ENCODE measurements at regions not wholly inside any gene's neighbourhood (a gene's known extent, or its start where the extent isn't known, plus 50 kb on each side); places are given as distances from the start of the nearest gene placed in this dataset.

DNA sequence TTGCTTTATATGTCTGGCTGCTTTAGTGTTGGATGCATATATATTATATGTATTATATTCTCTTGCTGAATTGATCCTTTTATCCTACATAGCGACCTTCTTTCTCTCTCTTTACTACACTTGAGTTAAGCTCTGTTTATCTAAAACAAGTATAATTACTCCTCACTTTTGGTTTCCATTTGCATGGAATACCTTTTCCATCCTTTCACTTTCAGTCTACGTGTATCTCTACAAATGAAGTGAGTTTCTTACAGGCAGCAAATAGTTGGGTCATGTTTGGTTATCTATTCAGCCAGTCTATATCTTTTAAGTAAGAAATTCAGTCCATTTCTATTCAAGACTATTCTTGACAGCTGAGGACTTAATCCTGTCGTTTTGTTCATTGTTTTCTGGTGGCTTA, 167.5 kb upstream of the USP38 start:
- TF ChIP-seq, protein P1, sequence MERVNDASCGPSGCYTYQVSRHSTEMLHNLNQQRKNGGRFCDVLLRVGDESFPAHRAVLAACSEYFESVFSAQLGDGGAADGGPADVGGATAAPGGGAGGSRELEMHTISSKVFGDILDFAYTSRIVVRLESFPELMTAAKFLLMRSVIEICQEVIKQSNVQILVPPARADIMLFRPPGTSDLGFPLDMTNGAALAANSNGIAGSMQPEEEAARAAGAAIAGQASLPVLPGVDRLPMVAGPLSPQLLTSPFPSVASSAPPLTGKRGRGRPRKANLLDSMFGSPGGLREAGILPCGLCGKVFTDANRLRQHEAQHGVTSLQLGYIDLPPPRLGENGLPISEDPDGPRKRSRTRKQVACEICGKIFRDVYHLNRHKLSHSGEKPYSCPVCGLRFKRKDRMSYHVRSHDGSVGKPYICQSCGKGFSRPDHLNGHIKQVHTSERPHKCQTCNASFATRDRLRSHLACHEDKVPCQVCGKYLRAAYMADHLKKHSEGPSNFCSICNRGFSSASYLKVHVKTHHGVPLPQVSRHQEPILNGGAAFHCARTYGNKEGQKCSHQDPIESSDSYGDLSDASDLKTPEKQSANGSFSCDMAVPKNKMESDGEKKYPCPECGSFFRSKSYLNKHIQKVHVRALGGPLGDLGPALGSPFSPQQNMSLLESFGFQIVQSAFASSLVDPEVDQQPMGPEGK (CRISPR knock-in tag; IDR thresholded peaks at IDR 0.05; ENCODE audit: borderline replicate concordance) = no peak
- TF ChIP-seq, protein P2, sequence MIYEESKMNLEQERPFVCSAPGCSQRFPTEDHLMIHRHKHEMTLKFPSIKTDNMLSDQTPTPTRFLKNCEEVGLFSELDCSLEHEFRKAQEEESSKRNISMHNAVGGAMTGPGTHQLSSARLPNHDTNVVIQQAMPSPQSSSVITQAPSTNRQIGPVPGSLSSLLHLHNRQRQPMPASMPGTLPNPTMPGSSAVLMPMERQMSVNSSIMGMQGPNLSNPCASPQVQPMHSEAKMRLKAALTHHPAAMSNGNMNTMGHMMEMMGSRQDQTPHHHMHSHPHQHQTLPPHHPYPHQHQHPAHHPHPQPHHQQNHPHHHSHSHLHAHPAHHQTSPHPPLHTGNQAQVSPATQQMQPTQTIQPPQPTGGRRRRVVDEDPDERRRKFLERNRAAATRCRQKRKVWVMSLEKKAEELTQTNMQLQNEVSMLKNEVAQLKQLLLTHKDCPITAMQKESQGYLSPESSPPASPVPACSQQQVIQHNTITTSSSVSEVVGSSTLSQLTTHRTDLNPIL (CRISPR knock-in tag; IDR thresholded peaks at IDR 0.05; ENCODE audit: low read depth) = no peak
- TF ChIP-seq GLIS3 (CRISPR knock-in tag; IDR thresholded peaks at IDR 0.05) (no peak), SNAI2 (CRISPR knock-in tag; IDR thresholded peaks at IDR 0.05) (no peak), ZNF70 (CRISPR knock-in tag; IDR thresholded peaks at IDR 0.05) (no peak), ARNTL (CRISPR knock-in tag; IDR thresholded peaks at IDR 0.05; ENCODE audit: borderline replicate concordance, low read depth) (no peak)
- TF ChIP-seq, protein P3, sequence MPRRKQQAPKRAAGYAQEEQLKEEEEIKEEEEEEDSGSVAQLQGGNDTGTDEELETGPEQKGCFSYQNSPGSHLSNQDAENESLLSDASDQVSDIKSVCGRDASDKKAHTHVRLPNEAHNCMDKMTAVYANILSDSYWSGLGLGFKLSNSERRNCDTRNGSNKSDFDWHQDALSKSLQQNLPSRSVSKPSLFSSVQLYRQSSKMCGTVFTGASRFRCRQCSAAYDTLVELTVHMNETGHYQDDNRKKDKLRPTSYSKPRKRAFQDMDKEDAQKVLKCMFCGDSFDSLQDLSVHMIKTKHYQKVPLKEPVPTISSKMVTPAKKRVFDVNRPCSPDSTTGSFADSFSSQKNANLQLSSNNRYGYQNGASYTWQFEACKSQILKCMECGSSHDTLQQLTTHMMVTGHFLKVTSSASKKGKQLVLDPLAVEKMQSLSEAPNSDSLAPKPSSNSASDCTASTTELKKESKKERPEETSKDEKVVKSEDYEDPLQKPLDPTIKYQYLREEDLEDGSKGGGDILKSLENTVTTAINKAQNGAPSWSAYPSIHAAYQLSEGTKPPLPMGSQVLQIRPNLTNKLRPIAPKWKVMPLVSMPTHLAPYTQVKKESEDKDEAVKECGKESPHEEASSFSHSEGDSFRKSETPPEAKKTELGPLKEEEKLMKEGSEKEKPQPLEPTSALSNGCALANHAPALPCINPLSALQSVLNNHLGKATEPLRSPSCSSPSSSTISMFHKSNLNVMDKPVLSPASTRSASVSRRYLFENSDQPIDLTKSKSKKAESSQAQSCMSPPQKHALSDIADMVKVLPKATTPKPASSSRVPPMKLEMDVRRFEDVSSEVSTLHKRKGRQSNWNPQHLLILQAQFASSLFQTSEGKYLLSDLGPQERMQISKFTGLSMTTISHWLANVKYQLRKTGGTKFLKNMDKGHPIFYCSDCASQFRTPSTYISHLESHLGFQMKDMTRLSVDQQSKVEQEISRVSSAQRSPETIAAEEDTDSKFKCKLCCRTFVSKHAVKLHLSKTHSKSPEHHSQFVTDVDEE (CRISPR knock-in tag; IDR thresholded peaks at IDR 0.05) = no peak
- no peak for ATAC-seq

DNA sequence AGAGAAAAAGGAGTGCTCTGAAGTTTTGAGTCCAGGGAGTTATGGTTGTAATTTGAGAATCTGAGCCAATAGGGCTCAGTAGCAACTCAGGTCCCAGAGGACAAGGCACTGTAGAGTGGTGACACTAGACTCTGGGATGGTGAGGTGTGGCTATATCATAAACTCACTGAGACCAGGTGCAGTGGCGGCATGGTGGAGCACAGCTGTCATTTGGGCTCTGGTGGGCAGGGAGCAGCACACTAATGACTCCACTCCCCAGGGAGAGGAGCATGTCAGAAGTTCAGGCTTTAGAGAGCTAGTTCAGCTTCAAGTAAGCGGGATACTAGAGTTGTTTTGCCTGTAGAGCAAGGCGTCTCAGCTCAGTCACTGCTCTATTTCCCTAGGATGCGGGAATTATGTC, 165.4 kb upstream of the USP38 start:
- no peak for ATAC-seq
- TF ChIP-seq ZC3H10 (CRISPR knock-in tag; IDR thresholded peaks at IDR 0.05) (no peak), TCF4 (CRISPR knock-in tag; IDR thresholded peaks at IDR 0.05; ENCODE audit: borderline replicate concordance) (no peak), ZFP30 (CRISPR knock-in tag; IDR thresholded peaks at IDR 0.05) (no peak), ZNF70 (CRISPR knock-in tag; IDR thresholded peaks at IDR 0.05) (no peak), GLIS3 (CRISPR knock-in tag; IDR thresholded peaks at IDR 0.05) (no peak), ESRRG (CRISPR knock-in tag; IDR thresholded peaks at IDR 0.05) (no peak), ISL1 (CRISPR knock-in tag; IDR thresholded peaks at IDR 0.05) (no peak), SNAI2 (CRISPR knock-in tag; IDR thresholded peaks at IDR 0.05) (no peak), BACH2 (CRISPR knock-in tag; IDR thresholded peaks at IDR 0.05; ENCODE audit: borderline replicate concordance) (no peak), TOX (CRISPR knock-in tag; IDR thresholded peaks at IDR 0.05; ENCODE audit: borderline replicate concordance) (no peak), ZNF8 (CRISPR knock-in tag; IDR thresholded peaks at IDR 0.05) (no peak)
- TF ChIP-seq, protein P1 (CRISPR knock-in tag; IDR thresholded peaks at IDR 0.05; ENCODE audit: borderline replicate concordance) = no peak
- TF ChIP-seq, protein P4, sequence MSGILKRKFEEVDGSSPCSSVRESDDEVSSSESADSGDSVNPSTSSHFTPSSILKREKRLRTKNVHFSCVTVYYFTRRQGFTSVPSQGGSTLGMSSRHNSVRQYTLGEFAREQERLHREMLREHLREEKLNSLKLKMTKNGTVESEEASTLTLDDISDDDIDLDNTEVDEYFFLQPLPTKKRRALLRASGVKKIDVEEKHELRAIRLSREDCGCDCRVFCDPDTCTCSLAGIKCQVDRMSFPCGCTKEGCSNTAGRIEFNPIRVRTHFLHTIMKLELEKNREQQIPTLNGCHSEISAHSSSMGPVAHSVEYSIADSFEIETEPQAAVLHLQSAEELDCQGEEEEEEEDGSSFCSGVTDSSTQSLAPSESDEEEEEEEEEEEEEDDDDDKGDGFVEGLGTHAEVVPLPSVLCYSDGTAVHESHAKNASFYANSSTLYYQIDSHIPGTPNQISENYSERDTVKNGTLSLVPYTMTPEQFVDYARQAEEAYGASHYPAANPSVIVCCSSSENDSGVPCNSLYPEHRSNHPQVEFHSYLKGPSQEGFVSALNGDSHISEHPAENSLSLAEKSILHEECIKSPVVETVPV (CRISPR knock-in tag; IDR thresholded peaks at IDR 0.05) = no peak

DNA sequence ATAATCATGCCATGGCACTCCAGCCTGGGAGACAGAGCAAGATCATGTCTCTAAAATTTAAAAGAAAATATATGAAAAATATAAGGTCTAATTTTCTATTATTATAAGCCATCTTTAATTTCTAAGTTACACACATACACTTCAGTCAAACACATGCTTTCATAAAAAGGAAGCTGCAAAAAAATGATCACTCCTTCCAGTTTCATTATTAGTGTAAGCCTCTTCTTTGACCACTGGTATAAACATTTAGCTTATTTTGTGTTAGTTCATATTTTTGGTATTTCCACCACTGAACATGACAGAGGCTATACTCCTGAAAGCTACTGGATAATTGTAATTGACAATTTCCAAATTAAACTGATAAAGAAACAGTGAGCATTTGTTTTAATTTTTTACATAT, 163.3 kb upstream of the USP38 start:
- ATAC-seq = no peak
- no peak for TF ChIP-seq ZNF70 (CRISPR knock-in tag; IDR thresholded peaks at IDR 0.05)
- no peak for TF ChIP-seq ZFP3 (CRISPR knock-in tag; IDR thresholded peaks at IDR 0.05)
- TF ChIP-seq ZNF8 (CRISPR knock-in tag; IDR thresholded peaks at IDR 0.05) = no peak
- no peak for TF ChIP-seq GLIS3 (CRISPR knock-in tag; IDR thresholded peaks at IDR 0.05)
- TF ChIP-seq ISL1 (CRISPR knock-in tag; IDR thresholded peaks at IDR 0.05) = no peak
- TF ChIP-seq, protein P4 (CRISPR knock-in tag; IDR thresholded peaks at IDR 0.05) = no peak
- TF ChIP-seq, protein P3 (CRISPR knock-in tag; IDR thresholded peaks at IDR 0.05) = no peak
- TF ChIP-seq PPARA (CRISPR knock-in tag; IDR thresholded peaks at IDR 0.05; ENCODE audit: borderline replicate concordance) = no peak
- TF ChIP-seq, protein P5, sequence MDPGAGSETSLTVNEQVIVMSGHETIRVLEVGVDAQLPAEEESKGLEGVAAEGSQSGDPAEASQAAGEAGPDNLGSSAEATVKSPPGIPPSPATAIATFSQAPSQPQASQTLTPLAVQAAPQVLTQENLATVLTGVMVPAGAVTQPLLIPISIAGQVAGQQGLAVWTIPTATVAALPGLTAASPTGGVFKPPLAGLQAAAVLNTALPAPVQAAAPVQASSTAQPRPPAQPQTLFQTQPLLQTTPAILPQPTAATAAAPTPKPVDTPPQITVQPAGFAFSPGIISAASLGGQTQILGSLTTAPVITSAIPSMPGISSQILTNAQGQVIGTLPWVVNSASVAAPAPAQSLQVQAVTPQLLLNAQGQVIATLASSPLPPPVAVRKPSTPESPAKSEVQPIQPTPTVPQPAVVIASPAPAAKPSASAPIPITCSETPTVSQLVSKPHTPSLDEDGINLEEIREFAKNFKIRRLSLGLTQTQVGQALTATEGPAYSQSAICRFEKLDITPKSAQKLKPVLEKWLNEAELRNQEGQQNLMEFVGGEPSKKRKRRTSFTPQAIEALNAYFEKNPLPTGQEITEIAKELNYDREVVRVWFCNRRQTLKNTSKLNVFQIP (CRISPR knock-in tag; IDR thresholded peaks at IDR 0.05; ENCODE audit: borderline replicate concordance, low read depth) = no peak
- no peak for TF ChIP-seq ZNF565 (CRISPR knock-in tag; conservative IDR thresholded peaks at IDR 0.05; ENCODE audit: low read depth)
- TF ChIP-seq TOX (CRISPR knock-in tag; IDR thresholded peaks at IDR 0.05; ENCODE audit: borderline replicate concordance) = no peak
- no peak for TF ChIP-seq ESRRG (CRISPR knock-in tag; IDR thresholded peaks at IDR 0.05)
- no peak for TF ChIP-seq ARNTL (CRISPR knock-in tag; IDR thresholded peaks at IDR 0.05; ENCODE audit: borderline replicate concordance, low read depth)
- TF ChIP-seq ZFP30 (CRISPR knock-in tag; IDR thresholded peaks at IDR 0.05) = no peak
- TF ChIP-seq RARB (CRISPR knock-in tag; IDR thresholded peaks at IDR 0.05) = no peak

All from SK-N-SH treated with all-trans-retinoic acid at 6 μM for 48 hours (cell line).